GM12878 (cell line): ENCODE measurements at regions not wholly inside any gene's neighbourhood (a gene's known extent, or its start where the extent isn't known, plus 50 kb on each side); places are given as distances from the start of the nearest gene placed in this dataset.

Experiments used
- ATAC-seq: fragments of 200-7000 bp; cut with Tn5 transposase; 3 replicates; pipeline ENCODE4 v1.9.1; 2020; ENCODE audit warnings: mild to moderate bottlenecking, moderate library complexity
- BruUV-seq: library from RNA; stranded (reverse); fragments of 400-500 nt; replicated peaks from 2 replicates; lab custom pipeline; 2021; lab: Mats Ljungman, UMichigan
- CTCF ChIA-PET: fragments of 300-600 bp; sonication (Branson Sonifier 250); formaldehyde crosslinking; extraction: SDS; loops from one replicate; lab custom pipeline; 2021; ENCODE audit warnings: inconsistent platforms; lab: Yijun Ruan, JAX
- POLR2A ChIA-PET: fragments of 350-600 bp; formaldehyde crosslinking; extraction: SDS; loops from one replicate; lab custom pipeline; 2021; ENCODE audit warnings: inconsistent platforms; lab: Charles Lee
- RAD21 ChIA-PET: fragments of 300-600 bp; sonication (Branson Sonifier 250); formaldehyde crosslinking; loops from one replicate; lab custom pipeline; 2023; ENCODE audit warnings: antibody characterized with exemption; ENCODE audit not compliant: unreplicated experiment; lab: Charles Lee
- SMC1A ChIA-PET: fragments of 300-600 bp; sonication (Branson Sonifier 250); formaldehyde crosslinking; loops from one replicate; lab custom pipeline; 2023; ENCODE audit not compliant: unreplicated experiment, uncharacterized antibody; lab: Charles Lee
- DNase-seq: peaks from one replicate; pipeline ENCODE4 v3.0.0-alpha.2; 2011; ENCODE audit warnings: low read depth, low spot score
- FAIRE-seq: peaks from 3 replicates; lab custom pipeline; 2011; peaks lifted over from hg19 to GRCh38; lab: Jason Lieb, UNC
- H2AFZ ChIP-seq: 2 replicates; pipeline ENCODE4 v1.6.0; 2011; ENCODE audit warnings: low read depth, low read length, control low read depth; ENCODE audit not compliant: control insufficient read depth
- H3K27ac ChIP-seq: 2 replicates; pipeline ENCODE4 v1.5.1; 2011; ENCODE audit warnings: control low read depth; ENCODE audit not compliant: control insufficient read depth, insufficient read depth
- H3K27me3 ChIP-seq, 2 experiments: replicated peaks in 1 of 2; 2 replicates each; pipeline versions ENCODE4 v1.6.0 to v1.6.1; 2011; ENCODE audit warnings: low read length in 1 of 2; ENCODE audit not compliant: control insufficient read depth in 2 of 2, insufficient read depth in 2 of 2
- H3K36me3 ChIP-seq, 2 experiments: 2 replicates each; pipeline ENCODE4 v1.5.1; 2011; ENCODE audit warnings: low read length in 1 of 2; ENCODE audit not compliant: control insufficient read depth in 2 of 2, insufficient read depth in 2 of 2
- H3K4me1 ChIP-seq: 2 replicates; pipeline ENCODE4 v1.6.1; 2011; ENCODE audit warnings: mild to moderate bottlenecking, low read length, moderate library complexity, mixed read lengths; ENCODE audit not compliant: control insufficient read depth, insufficient read depth
- H3K4me2 ChIP-seq: 2 replicates; pipeline ENCODE4 v1.6.0; 2011; ENCODE audit warnings: control low read depth; ENCODE audit not compliant: control insufficient read depth, insufficient read depth
- H3K4me3 ChIP-seq: fragments of 200-600 bp; sonication (generic); 2 replicates; pipeline ENCODE4 v1.5.1; 2016
- H3K79me2 ChIP-seq: 2 replicates; pipeline ENCODE4 v1.6.0; 2011; ENCODE audit warnings: low read length; ENCODE audit not compliant: control insufficient read depth, insufficient read depth
- H3K9ac ChIP-seq: 2 replicates; pipeline ENCODE4 v1.8.0; 2011; ENCODE audit warnings: low read length, control low read depth, mixed read lengths; ENCODE audit not compliant: control insufficient read depth, insufficient read depth
- H3K9me3 ChIP-seq: replicated peaks from 3 replicates; pipeline ENCODE4 v1.5.1; 2011; ENCODE audit warnings: mild to moderate bottlenecking, low read length; ENCODE audit not compliant: control insufficient read depth, insufficient read depth
- H4K20me1 ChIP-seq: 2 replicates; pipeline ENCODE4 v1.6.0; 2011; ENCODE audit not compliant: control insufficient read depth, insufficient read depth
- CEBPB ChIP-seq, 2 experiments: fragments of 150-350 bp in 1 of 2; IDR thresholded peaks; 2 replicates each; pipeline ENCODE4 v1.6.1; 2012 to 2014; ENCODE audit warnings: low read depth in 2 of 2, low read length in 2 of 2, borderline replicate concordance in 1 of 2, inconsistent platforms in 1 of 2
- E4F1 ChIP-seq: fragments of 450-650 bp; IDR thresholded peaks from 2 replicates; pipeline ENCODE4 v1.6.1; 2018; ENCODE audit warnings: borderline replicate concordance, mild to moderate bottlenecking; ENCODE audit not compliant: partially characterized antibody
- JUNB ChIP-seq: IDR thresholded peaks from 2 replicates; pipeline ENCODE4 v1.6.1; 2016; ENCODE audit warnings: antibody characterized with exemption, mild to moderate bottlenecking
- MYC ChIP-seq: IDR thresholded peaks from 2 replicates; pipeline ENCODE4 v1.6.1; 2011; ENCODE audit warnings: mild to moderate bottlenecking, low read length, moderate library complexity, inconsistent platforms; ENCODE audit not compliant: insufficient read depth, insufficient replicate concordance, insufficient read length, severe bottlenecking
- NFIC ChIP-seq: IDR thresholded peaks from 2 replicates; pipeline ENCODE4 v1.6.1; 2012; ENCODE audit warnings: low read depth, mild to moderate bottlenecking, inconsistent platforms, low read length, moderate library complexity
- NFXL1 ChIP-seq: fragments of 450-650 bp; IDR thresholded peaks from 2 replicates; pipeline ENCODE4 v1.6.1; 2017; ENCODE audit warnings: antibody characterized with exemption, mild to moderate bottlenecking, borderline replicate concordance
- RB1 ChIP-seq: fragments of 450-650 bp; formaldehyde crosslinking; IDR thresholded peaks from 2 replicates; pipeline ENCODE4 v1.6.1; 2017; ENCODE audit warnings: mild to moderate bottlenecking, borderline replicate concordance
- WGBS: methylation state at CpG from one replicate; pipeline ENCODE4 v1.1.6; 2016; ENCODE audit warnings: low lambda C conversion rate; ENCODE audit not compliant: insufficient replicate concordance, insufficient coverage; ENCODE audit errors: missing lambda C conversion rate; 5-methylcytosine and 5-hydroxymethylcytosine counted together
- in situ Hi-C: fragments of 300-500 bp; cut with MboI; formaldehyde crosslinking; loops from 9 replicates; pipeline ENCODE4 v1.14.3; 2018; ENCODE audit warnings: mixed read lengths
- intact Hi-C: fragments of 100-400 bp; cut with micrococcal nuclease; formaldehyde crosslinking; loops from one replicate; pipeline ENCODE4 v1.14.2; 2022; ENCODE audit not compliant: unreplicated experiment
- TF ChIP-seq, protein P1 (sequence below): IDR thresholded peaks from 2 replicates; pipeline ENCODE4 v1.6.1; 2011; ENCODE audit warnings: mild to moderate bottlenecking, low read depth, low read length, moderate library complexity; ENCODE audit not compliant: insufficient replicate concordance

GRCh38 chr2:220127311-220127710 is 499.9 kb downstream of the SLC4A3 start:
- H3K9ac ChIP-seq = no peak overlapping the region
- no peak for DNase-seq
- intact Hi-C loops = no loop called here
- ChIA-PET CTCF (no interaction called here), SMC1A (no interaction called here), POLR2A (no interaction called here), RAD21 (no interaction called here)
- BruUV-seq = no TSS peak
- H3K27ac ChIP-seq = no peak overlapping the region
- no peaks in the 10 kb centered on the region for H3K36me3 ChIP-seq
- ATAC-seq = no peak
- in situ Hi-C loops = no loop called here
- FAIRE-seq = no peak
- H2AFZ ChIP-seq = no peak overlapping the region
- WGBS = 0% methylated on average over 3 of the region's 3 CpGs
- no peak overlapping the region for H3K4me2 ChIP-seq
- no peaks in the 10 kb centered on the region; the same call in 1 of the 3 replicates for H3K9me3 ChIP-seq
- no peaks in the 10 kb centered on the region for H3K4me1 ChIP-seq
- no peaks in the 10 kb centered on the region for H3K79me2 ChIP-seq
- H3K27me3 ChIP-seq = no peaks in the 10 kb centered on the region
- H4K20me1 ChIP-seq = no peaks in the 10 kb centered on the region
- H3K4me3 ChIP-seq = no peak overlapping the region
- no peak for TF ChIP-seq NFIC
- TF ChIP-seq RB1 = no peak
- TF ChIP-seq JUNB = no peak
- TF ChIP-seq NFXL1 = no peak
- TF ChIP-seq MYC = no peak
- no peak for TF ChIP-seq E4F1
- TF ChIP-seq, protein P1, sequence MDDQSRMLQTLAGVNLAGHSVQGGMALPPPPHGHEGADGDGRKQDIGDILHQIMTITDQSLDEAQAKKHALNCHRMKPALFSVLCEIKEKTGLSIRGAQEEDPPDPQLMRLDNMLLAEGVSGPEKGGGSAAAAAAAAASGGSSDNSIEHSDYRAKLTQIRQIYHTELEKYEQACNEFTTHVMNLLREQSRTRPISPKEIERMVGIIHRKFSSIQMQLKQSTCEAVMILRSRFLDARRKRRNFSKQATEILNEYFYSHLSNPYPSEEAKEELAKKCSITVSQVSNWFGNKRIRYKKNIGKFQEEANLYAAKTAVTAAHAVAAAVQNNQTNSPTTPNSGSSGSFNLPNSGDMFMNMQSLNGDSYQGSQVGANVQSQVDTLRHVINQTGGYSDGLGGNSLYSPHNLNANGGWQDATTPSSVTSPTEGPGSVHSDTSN = no peak
- TF ChIP-seq CEBPB (IDR thresholded peaks at IDR 0.05; ENCODE audit: borderline replicate concordance in 1 of 2, low read depth in 2 of 2, low read length in 2 of 2) = no peak
